RWPE1 (cell line): ENCODE measurements at regions not wholly inside any gene's neighbourhood (a gene's known extent, or its start where the extent isn't known, plus 50 kb on each side); places are given as distances from the start of the nearest gene placed in this dataset.

Source experiments
- CTCF ChIA-PET: fragments of 350-600 bp; sonication (Branson Sonifier 250); formaldehyde crosslinking; extraction: SDS; loops from one replicate; lab custom pipeline; 2021; lab: Yijun Ruan, JAX
- POLR2A ChIA-PET: fragments of 400-600 bp; formaldehyde crosslinking; extraction: SDS; loops from one replicate; lab custom pipeline; 2020; ENCODE audit warnings: antibody characterized with exemption; ENCODE audit not compliant: low non-redundant PET; lab: Yijun Ruan, JAX
- DNase-seq: peaks from one replicate; pipeline ENCODE4 v3.0.0; 2012; ENCODE audit warnings: low spot score
- H3K27ac ChIP-seq: fragments of 450-650 bp; 2 replicates; pipeline ENCODE4 v1.5.1; 2017
- CTCF ChIP-seq: fragments of 450-650 bp; conservative IDR thresholded peaks from 2 replicates; pipeline ENCODE4 v1.5.1; 2017; ENCODE audit warnings: low read depth, mild to moderate bottlenecking

DNA sequence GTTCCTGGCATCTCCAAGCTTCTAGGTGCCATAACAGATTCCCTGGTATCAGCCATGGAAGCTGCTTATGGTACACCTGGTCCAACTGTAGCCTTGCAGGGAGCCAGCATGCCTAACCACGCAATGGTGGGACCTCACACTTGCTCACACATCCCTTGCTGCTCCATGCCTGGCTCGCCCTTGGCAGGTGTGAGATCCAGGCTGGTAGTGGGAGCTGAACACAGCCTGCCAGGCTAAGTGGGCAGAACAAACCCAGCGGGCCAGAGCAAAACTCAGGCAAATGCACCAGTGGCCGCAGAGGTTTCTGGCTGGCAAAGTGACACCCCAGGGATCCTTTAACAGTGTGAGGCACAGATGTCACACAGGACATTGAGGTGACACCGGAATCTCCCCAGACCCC is 185.8 kb downstream of the NDUFA10 start:
- POLR2A ChIA-PET, result no interaction called here
- CTCF ChIA-PET, result no interaction called here
- TF ChIP-seq CTCF, result no peak
- DNase-seq, result no peak
- no peak overlapping the region for H3K27ac ChIP-seq

- no peak for DNase-seq
- no peak overlapping the region for H3K27ac ChIP-seq
- POLR2A ChIA-PET, result no interaction called here
- TF ChIP-seq CTCF, result no peak
- CTCF ChIA-PET, result no interaction called here
Measured at GRCh38 chr2:239836021-239836765, 188.9 kb downstream of the NDUFA10 start.

GRCh38 chr2:239835056-239835455 is 190.1 kb downstream of the NDUFA10 start:
- POLR2A ChIA-PET, result no interaction called here
- no peak for DNase-seq

DNA sequence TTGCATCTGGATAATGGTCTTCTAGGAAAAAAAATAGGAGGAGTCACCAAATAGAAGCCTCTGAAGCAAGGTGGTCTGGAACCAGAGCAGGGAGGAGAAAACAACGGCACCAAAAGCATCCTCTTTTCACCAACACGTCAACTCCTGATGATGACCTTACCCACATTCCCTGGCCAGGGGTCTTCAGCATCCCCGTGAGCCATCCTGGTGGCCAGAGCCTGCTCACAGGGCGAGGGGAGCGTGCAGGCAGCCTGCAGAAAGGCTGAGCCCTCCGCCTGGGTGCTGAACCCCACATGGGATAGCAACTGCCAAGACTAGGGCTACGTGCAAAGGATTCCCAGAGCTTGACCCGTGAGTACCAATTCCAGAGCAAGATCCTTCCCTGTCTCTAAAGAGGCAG is 191.0 kb downstream of the NDUFA10 start:
- DNase-seq, result no peak
- TF ChIP-seq CTCF, result no peak
- H3K27ac ChIP-seq, result no peak overlapping the region
- ChIA-PET CTCF (interaction anchor here (0.6 kb wide), 1 partner anchor 838 kb away, joined by 4 read pairs; no protein-coding TSS in a partner anchor), POLR2A (no interaction called here)

More at GRCh38 chr2:239835056-239835455, 190.1 kb downstream of the NDUFA10 start:
- CTCF ChIA-PET, result interaction anchor here (0.6 kb wide), 1 partner anchor 165 kb away, joined by 3 read pairs; no protein-coding TSS in a partner anchor
- TF ChIP-seq CTCF, result no peak
- no peak overlapping the region for H3K27ac ChIP-seq

DNA sequence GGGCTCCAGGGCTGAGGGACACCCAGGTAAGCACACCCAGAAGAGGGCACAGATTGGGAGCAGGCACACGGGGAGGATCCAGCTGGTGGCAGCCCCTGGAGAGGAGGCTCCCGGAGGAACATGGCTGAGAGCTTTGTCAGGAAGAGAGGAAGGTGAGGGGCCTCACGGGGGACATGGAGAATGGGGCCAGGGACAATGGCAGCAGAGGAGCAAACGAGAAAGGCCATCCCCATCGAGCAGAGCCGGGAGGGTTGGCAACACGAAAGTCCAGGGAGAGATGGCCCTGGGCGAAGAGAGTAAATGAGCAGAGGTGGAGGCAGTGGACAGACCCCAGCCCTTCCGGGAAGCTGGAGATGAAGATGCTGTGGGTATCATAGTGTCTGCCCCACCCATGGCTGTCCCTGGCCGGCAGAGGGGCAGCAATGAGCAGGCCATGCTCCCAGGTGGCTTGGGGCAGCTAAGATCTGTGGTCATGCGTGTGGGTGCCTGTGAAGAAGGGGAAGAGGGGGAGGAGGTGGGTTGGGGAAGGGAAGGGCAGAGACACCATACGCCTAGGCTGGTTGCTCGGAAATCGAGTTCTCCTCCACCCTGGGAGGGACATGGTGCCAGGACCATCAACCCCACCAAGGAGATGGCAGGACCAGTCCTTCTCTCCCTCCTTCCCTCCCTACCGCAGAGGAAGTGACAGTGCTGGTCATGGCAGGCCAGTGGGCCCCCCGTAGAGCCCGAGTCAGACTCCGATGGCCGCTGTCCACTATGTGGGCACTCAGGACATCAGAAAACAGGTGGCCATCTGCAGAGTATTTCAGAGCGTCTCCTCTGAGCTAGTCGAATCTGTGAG is 191.7 kb downstream of the NDUFA10 start:
- DNase-seq, result no peak
- ChIA-PET POLR2A (no interaction called here), CTCF (interaction anchor here (0.6 kb wide), 1 partner anchor 839 kb away, joined by 4 read pairs; no protein-coding TSS in a partner anchor)
- H3K27ac ChIP-seq, result no peak overlapping the region
- TF ChIP-seq CTCF, result no peak

DNA sequence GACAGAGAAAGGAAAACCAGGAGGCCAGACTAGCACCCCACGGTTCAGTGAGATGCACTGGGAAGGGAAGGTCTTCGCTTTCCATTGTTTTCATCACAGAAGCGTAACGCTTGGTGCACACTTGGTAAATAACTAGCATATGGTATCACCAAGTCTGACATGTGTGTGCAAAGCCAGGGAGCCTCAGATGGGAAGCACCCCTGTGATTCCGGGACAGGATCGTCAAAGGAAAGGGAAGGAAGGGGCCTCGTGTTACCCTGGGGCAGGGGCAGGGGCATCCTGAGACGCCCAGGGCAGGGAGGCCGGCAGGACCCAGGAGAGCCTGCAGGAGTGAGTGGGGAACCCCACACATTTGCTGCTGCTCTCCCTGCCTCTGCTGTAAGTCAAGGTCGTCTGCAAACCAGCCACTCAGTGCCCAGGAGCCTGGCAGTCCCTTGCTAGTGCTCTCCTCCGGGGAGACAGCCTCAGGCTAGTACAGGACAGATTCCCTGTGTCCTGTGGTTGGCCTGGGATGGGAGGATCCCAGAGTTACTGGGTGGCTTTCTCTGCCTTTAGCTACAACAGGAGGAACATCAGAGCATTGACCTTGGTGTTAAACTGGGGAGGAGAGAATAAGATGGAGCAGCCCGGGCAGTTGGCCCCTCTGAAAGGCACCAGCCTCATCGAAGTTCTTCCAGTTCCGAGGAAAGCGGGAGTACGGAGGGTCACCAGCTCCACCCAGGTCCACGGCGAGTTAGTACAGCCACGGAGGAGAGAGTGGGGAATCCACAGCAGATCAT is 192.5 kb downstream of the NDUFA10 start:
- ChIA-PET POLR2A (no interaction called here), CTCF (interaction anchor here (0.6 kb wide), 1 partner anchor 200 kb away, joined by 4 read pairs; no protein-coding TSS in a partner anchor)
- no peak for DNase-seq
- H3K27ac ChIP-seq, result no peak overlapping the region
- no peak for TF ChIP-seq CTCF
